ENCODE measurements at regions not wholly inside any gene's neighbourhood (a gene's known extent, or its start where the extent isn't known, plus 50 kb on each side); places are given as distances from the start of the nearest gene placed in this dataset.

DNA sequence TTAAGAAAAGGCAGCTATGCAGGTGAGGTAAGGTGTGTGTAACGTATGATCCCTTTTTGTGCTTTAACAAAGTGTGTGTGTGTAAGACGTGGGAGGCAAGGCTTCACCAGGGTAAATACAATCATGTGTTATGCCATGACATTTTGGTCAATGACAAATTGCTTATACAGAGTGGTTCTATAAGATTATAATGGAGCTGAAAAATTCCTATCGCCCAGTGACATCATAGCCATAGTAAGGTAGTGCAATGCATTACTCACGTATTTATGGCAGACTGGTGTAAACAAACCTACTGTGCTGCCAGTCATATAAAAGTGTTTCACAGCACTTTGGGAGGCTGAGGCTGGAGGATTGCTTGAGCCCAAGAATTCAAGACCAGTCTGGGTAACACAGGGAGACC is 60.2 kb upstream of the LCTL start (continued):
- TF ChIP-seq OVOL2 (CRISPR knock-in tag; IDR thresholded peaks at IDR 0.05; ENCODE audit: borderline replicate concordance) (no peak), GTF2I (CRISPR knock-in tag; conservative IDR thresholded peaks at IDR 0.05) (no peak), NR3C1 (CRISPR knock-in tag; conservative IDR thresholded peaks at IDR 0.05; ENCODE audit: low read depth) (no peak)

DNA sequence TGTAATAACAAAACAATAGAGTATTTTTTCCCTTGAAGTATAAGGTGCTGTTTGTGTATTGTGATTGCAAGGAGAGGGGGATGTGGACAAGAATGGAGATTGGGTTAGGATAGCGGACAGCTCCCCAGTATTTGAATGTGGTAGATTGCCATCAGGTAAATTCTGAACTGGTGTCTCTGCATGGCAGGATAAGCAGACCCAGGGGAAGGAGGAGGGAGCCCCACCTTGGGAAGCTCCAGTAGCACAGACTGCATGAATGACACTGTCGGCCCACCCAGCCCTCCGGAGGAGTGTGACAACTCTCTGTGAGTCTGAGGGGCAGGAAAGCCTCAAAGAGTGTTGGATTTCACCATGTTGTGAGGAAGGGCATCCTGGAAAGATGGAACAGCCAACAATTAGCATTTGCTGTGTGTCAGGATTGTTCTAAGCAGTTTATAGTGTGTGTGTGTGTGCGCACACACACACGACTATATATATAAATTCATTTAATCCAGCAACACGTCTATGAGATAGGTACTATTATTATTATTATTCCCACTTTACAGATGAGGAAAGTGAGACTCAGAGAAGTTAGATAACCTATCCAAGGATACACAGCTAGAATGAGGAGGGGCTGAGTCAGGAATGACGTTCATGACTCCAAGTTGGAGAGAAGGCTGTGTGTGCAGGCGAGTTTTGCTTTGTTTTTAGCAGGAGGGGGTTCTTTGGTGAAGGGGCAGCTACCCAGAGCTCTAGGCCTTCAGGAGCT is 63.4 kb upstream of the LCTL start:
- H3K27ac Mint-ChIP-seq = no peak overlapping the region; the same call in 1 of the 2 replicates
- CTCF ChIA-PET = interaction anchor here (0.9 to 4.4 kb wide), 5 partner anchors 10 to 144 kb away, joined by 3 to 18 read pairs (median 4); no protein-coding TSS in a partner anchor

DNA sequence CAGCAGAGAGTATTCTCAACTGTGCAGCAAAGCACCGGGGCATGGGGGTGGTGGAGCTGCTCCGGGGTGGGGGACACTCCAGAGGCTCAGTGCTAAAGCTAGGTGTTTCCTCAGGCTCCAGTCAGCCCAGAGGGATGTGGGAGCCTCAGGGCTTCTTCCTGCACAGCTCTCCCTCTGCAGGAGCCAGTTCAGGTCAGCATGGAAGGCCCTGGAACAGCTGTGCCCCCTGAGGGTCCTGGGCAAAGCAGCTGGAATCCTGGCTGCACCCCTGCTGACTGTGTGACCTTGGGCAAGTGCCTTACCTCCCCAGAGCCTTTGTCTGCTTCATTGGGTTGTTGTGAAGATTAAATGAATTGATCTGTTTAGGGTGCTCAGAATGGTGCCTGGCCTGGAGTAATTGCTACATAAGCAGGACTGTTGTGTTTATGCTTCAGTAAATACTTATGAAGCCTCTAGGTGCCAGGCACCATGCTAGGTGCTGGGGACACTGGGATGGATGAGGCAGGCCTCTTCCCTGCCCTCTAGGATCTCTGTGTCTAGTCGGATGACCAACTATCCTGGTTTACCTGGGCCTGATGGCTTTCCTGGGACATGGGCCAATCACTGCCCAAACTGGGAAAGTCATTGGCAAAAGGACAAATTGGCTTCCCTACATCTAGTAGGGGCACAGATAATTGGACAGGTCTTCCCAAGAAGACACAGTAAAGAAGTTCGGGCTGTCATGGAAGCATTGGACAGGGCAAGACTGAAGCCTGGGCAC is 64.2 kb upstream of the LCTL start:
- peak overlapping the region; percentile 59 for H3K27ac Mint-ChIP-seq
- ChIA-PET POLR2A (no interaction called here), CTCF (interaction anchor here (0.9 to 4.4 kb wide), 6 partner anchors 11 to 143 kb away, joined by 3 to 18 read pairs (median 4); no protein-coding TSS in a partner anchor)
- ATAC-seq (peak; percentile 13; the same call in 1 of the 2 replicates), DNase-seq (ENCODE audit: low spot score) (no peak)
- peaks cover 72% of the 10 kb centered on the region for H3K4me1 Mint-ChIP-seq
- no peaks in the 10 kb centered on the region for H3K27me3 Mint-ChIP-seq (ENCODE audit: low read depth)
- no peaks in the 10 kb centered on the region for H3K9me3 Mint-ChIP-seq
- no peak overlapping the region for H3K4me3 Mint-ChIP-seq
- TF ChIP-seq, protein P1, sequence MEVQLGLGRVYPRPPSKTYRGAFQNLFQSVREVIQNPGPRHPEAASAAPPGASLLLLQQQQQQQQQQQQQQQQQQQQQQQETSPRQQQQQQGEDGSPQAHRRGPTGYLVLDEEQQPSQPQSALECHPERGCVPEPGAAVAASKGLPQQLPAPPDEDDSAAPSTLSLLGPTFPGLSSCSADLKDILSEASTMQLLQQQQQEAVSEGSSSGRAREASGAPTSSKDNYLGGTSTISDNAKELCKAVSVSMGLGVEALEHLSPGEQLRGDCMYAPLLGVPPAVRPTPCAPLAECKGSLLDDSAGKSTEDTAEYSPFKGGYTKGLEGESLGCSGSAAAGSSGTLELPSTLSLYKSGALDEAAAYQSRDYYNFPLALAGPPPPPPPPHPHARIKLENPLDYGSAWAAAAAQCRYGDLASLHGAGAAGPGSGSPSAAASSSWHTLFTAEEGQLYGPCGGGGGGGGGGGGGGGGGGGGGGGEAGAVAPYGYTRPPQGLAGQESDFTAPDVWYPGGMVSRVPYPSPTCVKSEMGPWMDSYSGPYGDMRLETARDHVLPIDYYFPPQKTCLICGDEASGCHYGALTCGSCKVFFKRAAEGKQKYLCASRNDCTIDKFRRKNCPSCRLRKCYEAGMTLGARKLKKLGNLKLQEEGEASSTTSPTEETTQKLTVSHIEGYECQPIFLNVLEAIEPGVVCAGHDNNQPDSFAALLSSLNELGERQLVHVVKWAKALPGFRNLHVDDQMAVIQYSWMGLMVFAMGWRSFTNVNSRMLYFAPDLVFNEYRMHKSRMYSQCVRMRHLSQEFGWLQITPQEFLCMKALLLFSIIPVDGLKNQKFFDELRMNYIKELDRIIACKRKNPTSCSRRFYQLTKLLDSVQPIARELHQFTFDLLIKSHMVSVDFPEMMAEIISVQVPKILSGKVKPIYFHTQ (CRISPR knock-in tag; IDR thresholded peaks at IDR 0.05) = no peak
- TF ChIP-seq, protein P2, sequence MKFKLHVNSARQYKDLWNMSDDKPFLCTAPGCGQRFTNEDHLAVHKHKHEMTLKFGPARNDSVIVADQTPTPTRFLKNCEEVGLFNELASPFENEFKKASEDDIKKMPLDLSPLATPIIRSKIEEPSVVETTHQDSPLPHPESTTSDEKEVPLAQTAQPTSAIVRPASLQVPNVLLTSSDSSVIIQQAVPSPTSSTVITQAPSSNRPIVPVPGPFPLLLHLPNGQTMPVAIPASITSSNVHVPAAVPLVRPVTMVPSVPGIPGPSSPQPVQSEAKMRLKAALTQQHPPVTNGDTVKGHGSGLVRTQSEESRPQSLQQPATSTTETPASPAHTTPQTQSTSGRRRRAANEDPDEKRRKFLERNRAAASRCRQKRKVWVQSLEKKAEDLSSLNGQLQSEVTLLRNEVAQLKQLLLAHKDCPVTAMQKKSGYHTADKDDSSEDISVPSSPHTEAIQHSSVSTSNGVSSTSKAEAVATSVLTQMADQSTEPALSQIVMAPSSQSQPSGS (CRISPR knock-in tag; IDR thresholded peaks at IDR 0.05; ENCODE audit: borderline replicate concordance, low read depth) = no peak
- TF ChIP-seq, protein P3, sequence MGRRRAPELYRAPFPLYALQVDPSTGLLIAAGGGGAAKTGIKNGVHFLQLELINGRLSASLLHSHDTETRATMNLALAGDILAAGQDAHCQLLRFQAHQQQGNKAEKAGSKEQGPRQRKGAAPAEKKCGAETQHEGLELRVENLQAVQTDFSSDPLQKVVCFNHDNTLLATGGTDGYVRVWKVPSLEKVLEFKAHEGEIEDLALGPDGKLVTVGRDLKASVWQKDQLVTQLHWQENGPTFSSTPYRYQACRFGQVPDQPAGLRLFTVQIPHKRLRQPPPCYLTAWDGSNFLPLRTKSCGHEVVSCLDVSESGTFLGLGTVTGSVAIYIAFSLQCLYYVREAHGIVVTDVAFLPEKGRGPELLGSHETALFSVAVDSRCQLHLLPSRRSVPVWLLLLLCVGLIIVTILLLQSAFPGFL (CRISPR knock-in tag; IDR thresholded peaks at IDR 0.05; ENCODE audit: borderline replicate concordance) = no peak
- TF ChIP-seq HMGA2 (CRISPR knock-in tag; IDR thresholded peaks at IDR 0.05) = no peak
- peak; percentile 77 for TF ChIP-seq ZNF423 (CRISPR knock-in tag; IDR thresholded peaks at IDR 0.05)
- no peaks in the 10 kb centered on the region for H3K36me3 Mint-ChIP-seq

More for the DNA sequence above, 63.4 kb upstream of the LCTL start:
- H3K4me3 Mint-ChIP-seq = no peak overlapping the region
- ATAC-seq (no peak; the same call in 1 of the 2 replicates), DNase-seq (ENCODE audit: low spot score) (no peak)
- H3K27me3 Mint-ChIP-seq (ENCODE audit: low read depth) = no peaks in the 10 kb centered on the region
- peaks cover 69% of the 10 kb centered on the region for H3K4me1 Mint-ChIP-seq
- POLR2A ChIA-PET = no interaction called here
- no peak for TF ChIP-seq NR2C2 (CRISPR knock-in tag; IDR thresholded peaks at IDR 0.05)
- TF ChIP-seq, protein P4, sequence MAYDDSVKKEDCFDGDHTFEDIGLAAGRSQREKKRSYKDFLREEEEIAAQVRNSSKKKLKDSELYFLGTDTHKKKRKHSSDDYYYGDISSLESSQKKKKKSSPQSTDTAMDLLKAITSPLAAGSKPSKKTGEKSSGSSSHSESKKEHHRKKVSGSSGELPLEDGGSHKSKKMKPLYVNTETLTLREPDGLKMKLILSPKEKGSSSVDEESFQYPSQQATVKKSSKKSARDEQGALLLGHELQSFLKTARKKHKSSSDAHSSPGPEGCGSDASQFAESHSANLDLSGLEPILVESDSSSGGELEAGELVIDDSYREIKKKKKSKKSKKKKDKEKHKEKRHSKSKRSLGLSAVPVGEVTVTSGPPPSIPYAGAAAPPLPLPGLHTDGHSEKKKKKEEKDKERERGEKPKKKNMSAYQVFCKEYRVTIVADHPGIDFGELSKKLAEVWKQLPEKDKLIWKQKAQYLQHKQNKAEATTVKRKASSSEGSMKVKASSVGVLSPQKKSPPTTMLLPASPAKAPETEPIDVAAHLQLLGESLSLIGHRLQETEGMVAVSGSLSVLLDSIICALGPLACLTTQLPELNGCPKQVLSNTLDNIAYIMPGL (CRISPR knock-in tag; IDR thresholded peaks at IDR 0.05) = no peak
- no peaks in the 10 kb centered on the region for H3K36me3 Mint-ChIP-seq
- no peaks in the 10 kb centered on the region for H3K9me3 Mint-ChIP-seq

Measured in WTC11 (cell line).